OCI-LY3 (cell line): ENCODE measurements at regions not wholly inside any gene's neighbourhood (a gene's known extent, or its start where the extent isn't known, plus 50 kb on each side); places are given as distances from the start of the nearest gene placed in this dataset.

Source experiments
- CTCF ChIP-seq: fragments of 200-600, 300-600 bp; sonication (generic); IDR thresholded peaks from 2 replicates; pipeline ENCODE4 v1.5.1; 2014; ENCODE audit warnings: antibody characterized with exemption, low read length, low read depth
- EZH2phosphoT487 ChIP-seq: fragments of 200-600 bp; shearing (Covaris generic); IDR thresholded peaks from 2 replicates; pipeline ENCODE4 v1.6.1; 2018; ENCODE audit warnings: antibody characterized with exemption, mixed run types, low read depth

- TF ChIP-seq CTCF (no peak), EZH2phosphoT487 (no peak)
Measured at GRCh38 chr11:34787895-34788294, 128.3 kb downstream of the APIP start.
